ENCODE measurements at regions not wholly inside any gene's neighbourhood (a gene's known extent, or its start where the extent isn't known, plus 50 kb on each side); places are given as distances from the start of the nearest gene placed in this dataset.

DNA sequence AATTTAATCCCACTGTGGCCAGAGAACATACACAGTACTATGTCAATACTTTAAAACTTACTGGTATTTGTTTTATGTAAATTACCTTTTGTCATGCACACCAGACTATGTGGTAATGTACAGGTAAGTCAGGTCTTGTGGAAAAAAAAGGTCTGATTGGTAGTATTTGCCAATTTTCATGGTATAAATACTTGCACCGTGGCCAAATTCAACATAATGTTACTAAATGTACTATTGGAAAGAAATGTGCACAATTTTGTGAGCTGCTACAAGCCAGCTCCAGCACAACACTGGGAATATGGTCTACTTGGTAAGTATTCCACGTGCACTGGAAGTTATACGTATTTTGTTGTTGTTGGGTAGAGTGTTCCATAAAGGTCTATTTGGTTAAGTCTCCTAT lies 392.5 kb downstream of the RPS24 start:
- no peak overlapping the region for H3K4me3 Mint-ChIP-seq
- H3K9me3 Mint-ChIP-seq = peaks cover 17% of the 10 kb centered on the region
- ATAC-seq = no peak

DNA sequence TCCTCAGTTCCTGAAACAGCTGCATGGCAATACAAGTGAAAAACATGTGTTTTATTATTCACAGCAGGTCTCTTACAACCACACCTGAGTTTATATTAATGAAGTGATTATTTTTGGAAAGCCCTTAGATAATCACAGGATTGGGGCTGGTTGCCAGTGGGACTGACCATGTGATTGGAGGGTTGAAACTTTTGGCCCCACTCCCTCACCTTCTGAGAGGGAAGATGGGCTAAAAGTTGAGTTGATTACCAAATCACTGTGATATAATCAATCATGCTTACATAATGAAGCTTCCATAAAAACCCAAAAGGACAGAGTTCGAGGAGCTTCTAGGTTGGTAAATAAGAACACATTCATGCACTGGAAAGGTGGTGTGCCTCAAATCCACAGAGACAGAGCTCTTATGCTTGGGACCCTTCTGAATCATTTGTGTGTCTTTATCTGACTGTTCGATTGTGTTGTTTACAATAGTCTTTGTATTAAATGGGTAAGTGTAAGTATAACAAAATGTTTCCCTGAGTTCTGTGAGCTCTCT lies 393.9 kb downstream of the RPS24 start:
- H3K9me3 Mint-ChIP-seq = peaks cover 17% of the 10 kb centered on the region
- H3K27me3 Mint-ChIP-seq = peaks cover 7% of the 10 kb centered on the region
- ATAC-seq = no peak
- no peak for DNase-seq
- no peaks in the 10 kb centered on the region for H3K4me1 Mint-ChIP-seq
- H3K36me3 Mint-ChIP-seq (ENCODE audit: low read depth) = no peaks in the 10 kb centered on the region
- no peak overlapping the region for H3K4me3 Mint-ChIP-seq
- H3K27ac Mint-ChIP-seq = no peak overlapping the region

More for the DNA sequence above, 392.5 kb downstream of the RPS24 start:
- Mint-ChIP-seq H3K27me3 (peaks cover 7% of the 10 kb centered on the region), H3K36me3 (ENCODE audit: low read depth) (no peaks in the 10 kb centered on the region), H3K4me1 (no peaks in the 10 kb centered on the region), H3K27ac (no peak overlapping the region)
- no peak for DNase-seq

DNA sequence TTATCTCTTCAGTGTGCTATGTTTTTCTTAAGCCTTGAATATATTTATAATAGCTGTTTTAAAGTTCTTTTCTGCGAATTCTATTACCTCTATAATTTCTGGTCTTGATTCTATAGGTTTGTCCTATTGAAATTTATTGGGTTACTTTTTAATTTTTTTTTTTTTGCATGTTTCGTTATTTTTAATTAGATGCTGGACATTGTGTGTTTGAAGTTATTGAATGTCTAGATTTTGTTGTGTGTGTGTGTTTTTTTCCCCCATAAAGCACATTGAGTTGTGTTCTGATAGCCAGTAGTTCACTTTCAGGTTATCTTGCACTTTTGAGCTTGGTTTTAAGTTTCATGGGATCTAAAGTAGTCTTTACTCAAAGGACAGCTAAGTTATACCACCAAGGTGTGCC lies 394.9 kb downstream of the RPS24 start:
- Mint-ChIP-seq H3K27ac (no peak overlapping the region), H3K27me3 (peaks cover 7% of the 10 kb centered on the region), H3K4me1 (no peaks in the 10 kb centered on the region), H3K9me3 (peaks cover 17% of the 10 kb centered on the region), H3K36me3 (ENCODE audit: low read depth) (no peaks in the 10 kb centered on the region), H3K4me3 (no peak overlapping the region)
- DNase-seq (no peak), ATAC-seq (no peak)

DNA sequence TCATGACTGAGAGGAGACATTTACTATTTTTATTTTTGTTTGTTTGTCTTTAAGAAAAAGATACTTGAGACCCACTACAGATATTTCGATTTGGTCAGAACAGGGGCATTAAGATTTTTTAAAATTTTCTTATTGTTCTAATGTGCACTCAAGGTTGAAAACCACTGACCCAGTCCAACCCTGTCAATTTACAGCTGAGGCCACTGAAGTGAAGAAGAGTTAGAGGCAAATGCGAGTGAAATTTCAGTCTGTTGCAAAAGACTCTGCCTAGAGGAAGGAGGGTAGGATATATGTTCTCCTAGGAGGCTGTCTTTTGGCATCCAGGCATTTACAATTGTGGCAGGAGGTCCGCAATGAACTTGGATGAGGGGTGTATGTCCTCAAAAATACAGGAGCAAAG lies 396.3 kb downstream of the RPS24 start:
- Mint-ChIP-seq H3K4me1 (no peaks in the 10 kb centered on the region), H3K27me3 (peaks cover 7% of the 10 kb centered on the region), H3K36me3 (ENCODE audit: low read depth) (no peaks in the 10 kb centered on the region), H3K27ac (no peak overlapping the region), H3K4me3 (no peak overlapping the region), H3K9me3 (peaks cover 17% of the 10 kb centered on the region)
- DNase-seq (no peak), ATAC-seq (no peak)

DNA sequence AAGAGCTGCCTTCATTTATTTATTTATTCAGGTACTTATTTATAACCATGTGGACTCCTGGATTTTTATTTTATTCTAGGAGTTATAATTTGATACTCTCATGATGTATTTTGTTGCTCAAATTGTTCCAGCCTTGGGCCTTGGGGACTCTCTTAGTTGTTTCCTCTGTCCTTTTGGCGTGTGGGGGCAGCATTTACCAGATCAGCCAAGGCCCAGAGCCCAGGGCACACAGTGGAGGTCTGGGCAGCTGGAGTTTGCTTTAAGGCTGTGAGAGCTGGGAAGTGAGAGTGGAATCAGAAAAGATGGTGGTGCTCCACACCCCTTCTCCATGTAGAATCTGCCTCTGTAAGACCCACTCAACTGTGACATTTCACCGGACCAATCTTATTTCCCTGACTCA lies 398.9 kb downstream of the RPS24 start:
- ATAC-seq = no peak
- no peak for DNase-seq
- Mint-ChIP-seq H3K4me3 (no peak overlapping the region), H3K27me3 (peaks cover 7% of the 10 kb centered on the region), H3K36me3 (ENCODE audit: low read depth) (no peaks in the 10 kb centered on the region), H3K9me3 (peaks cover 8% of the 10 kb centered on the region), H3K27ac (no peak overlapping the region), H3K4me1 (no peaks in the 10 kb centered on the region)

DNA sequence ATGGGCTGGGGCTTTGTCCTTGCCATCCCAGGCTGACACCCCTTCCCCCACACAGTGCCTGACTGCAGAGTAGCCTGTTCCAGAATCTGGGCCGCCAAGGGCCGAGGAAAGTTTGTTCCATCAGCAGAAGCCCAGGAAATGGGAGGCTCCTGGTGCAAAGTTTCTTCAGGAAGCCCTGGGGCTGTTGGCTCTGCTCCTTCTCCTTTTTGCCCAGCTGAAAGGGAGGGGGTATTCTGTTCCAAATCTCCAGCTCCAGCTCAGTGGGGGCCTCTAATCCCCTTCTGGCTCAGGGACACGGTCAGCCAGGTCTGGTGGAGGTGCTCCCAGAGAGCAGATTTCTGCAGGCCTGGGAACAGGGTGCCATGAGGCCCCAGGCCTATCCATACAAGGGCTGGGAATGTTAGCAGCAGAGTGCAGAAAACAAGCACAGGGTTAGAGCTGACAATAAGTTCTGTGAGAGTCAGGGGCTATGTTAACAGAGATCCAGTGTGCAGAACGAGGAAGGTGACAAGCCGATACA lies 399.5 kb downstream of the RPS24 start:
- Mint-ChIP-seq H3K4me3 (no peak overlapping the region), H3K4me1 (no peaks in the 10 kb centered on the region), H3K36me3 (ENCODE audit: low read depth) (no peaks in the 10 kb centered on the region), H3K27ac (no peak overlapping the region), H3K9me3 (peaks cover 8% of the 10 kb centered on the region), H3K27me3 (peaks cover 7% of the 10 kb centered on the region)
- DNase-seq (no peak), ATAC-seq (no peak)

DNA sequence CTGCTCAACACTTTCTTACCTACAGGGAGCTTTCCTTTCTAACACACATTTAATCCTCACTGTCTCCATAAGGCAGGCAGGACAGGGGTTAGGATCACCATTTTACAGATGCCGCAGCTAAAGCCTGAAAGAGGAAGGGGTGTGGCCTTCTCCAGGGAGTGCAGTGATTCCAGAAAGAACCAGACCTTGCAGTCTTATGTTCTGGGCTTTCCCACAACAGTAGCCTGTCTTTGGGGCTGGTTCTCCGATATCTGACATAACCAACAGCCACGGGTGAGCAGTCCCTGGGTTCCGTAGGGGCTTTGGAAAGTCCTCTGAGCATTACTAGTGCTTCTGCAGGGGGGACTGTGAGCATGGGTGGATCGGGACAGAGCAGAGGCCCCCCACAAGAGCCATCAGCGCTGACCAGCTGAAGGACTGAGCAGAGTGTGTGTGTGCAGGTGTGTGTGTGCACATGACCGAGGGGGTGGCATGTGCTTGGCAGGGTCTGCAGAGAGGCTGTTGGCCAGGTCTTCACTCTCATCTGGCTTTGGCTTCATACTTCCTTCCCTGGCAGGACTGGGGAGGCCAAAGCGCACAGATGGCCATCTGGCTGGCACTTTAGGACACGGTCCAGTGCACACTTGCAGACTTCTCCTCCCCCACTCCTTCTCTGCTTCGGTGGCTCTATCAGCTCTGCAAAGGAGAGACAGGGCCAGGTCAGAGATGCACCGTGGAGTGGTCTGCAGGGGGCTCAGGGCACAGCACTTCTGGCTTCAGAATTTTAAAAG lies 400.3 kb downstream of the RPS24 start:
- no peak overlapping the region for H3K4me3 Mint-ChIP-seq
- ATAC-seq = no peak
- no peak overlapping the region for H3K27ac Mint-ChIP-seq
- H3K36me3 Mint-ChIP-seq (ENCODE audit: low read depth) = no peaks in the 10 kb centered on the region
- H3K9me3 Mint-ChIP-seq = peaks cover 5% of the 10 kb centered on the region
- H3K27me3 Mint-ChIP-seq = peaks cover 7% of the 10 kb centered on the region
- DNase-seq = no peak
- H3K4me1 Mint-ChIP-seq = no peaks in the 10 kb centered on the region

DNA sequence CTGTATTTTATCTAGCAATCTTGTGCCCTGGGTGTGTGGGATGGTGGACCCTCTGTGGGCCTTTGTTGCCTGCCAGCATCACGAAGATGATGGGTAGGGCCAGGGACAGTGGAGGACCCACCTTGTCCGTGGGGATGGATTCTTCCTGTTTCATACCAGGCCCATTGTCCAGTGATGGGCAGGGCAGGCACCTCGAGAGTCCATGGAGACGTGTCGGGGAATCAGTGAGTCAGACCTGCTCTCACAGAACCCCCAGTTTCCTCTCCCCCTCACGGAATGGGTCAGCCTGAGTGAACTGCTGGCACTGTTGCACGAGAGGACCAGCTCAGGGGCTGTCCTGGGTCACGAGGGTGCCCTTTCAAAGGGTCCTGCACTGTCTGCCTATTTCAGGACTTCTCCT lies 401.2 kb downstream of the RPS24 start:
- Mint-ChIP-seq H3K4me1 (no peaks in the 10 kb centered on the region), H3K36me3 (ENCODE audit: low read depth) (no peaks in the 10 kb centered on the region), H3K4me3 (no peak overlapping the region), H3K9me3 (no peaks in the 10 kb centered on the region), H3K27me3 (peaks cover 5% of the 10 kb centered on the region), H3K27ac (no peak overlapping the region)
- ATAC-seq (no peak), DNase-seq (no peak)

DNA sequence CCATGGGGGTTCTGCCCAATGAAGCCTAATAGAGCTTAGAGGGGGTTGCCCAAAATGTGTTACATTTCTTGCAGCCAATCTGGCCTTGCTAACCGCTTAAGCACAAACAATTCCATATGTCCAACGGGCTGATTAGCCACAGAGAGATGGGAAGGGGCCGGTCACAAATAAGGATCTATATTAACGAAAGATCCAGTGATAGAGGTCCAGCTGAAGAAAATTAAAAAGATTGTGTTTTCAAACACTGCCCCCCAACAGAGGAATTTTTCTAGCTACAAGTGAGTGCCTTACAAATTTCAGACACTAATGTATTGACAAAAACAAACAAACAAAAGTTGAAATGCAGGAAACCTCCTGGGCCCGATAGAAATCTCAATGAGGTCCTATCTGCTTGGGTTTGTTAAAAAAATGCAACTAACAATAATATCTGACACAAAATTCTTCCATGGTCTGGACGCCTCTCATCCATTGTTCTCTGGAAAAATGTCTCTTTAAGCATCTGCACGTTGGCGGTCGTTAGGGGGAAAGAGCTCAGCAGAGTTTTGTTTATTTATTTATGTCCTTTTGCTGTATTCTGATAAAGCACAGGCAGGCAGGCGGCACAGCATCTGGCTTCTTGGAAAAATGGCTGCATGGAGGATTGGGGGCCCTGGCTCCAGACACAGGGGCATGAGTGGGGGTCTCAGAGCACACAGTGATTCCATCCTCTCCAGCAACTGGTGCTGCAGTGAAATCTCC lies 402.0 kb downstream of the RPS24 start:
- H3K9me3 Mint-ChIP-seq = no peaks in the 10 kb centered on the region
- H3K36me3 Mint-ChIP-seq (ENCODE audit: low read depth) = no peaks in the 10 kb centered on the region
- no peaks in the 10 kb centered on the region for H3K4me1 Mint-ChIP-seq
- no peak overlapping the region for H3K27ac Mint-ChIP-seq
- no peak for DNase-seq
- no peak for ATAC-seq
- H3K4me3 Mint-ChIP-seq = no peak overlapping the region
- H3K27me3 Mint-ChIP-seq = peaks cover 4% of the 10 kb centered on the region

DNA sequence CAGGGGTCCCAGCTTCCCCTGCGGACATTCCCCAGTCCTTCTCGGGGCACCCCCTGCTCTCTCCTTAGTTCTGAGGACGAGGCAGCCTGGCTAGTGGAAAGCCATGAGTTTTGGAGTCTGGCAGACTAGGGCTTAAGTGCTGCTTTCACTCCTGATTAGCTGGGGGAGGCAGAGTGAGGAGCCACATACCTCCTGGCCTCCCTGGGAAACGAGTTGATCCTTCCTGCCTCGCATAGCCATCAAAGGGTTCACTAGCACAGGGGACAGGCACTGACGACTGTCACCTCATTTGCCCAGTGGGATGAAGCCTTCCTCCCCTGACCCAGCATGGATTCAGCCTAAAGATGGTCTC lies 402.5 kb downstream of the RPS24 start:
- H3K4me1 Mint-ChIP-seq = no peaks in the 10 kb centered on the region
- no peak overlapping the region for H3K27ac Mint-ChIP-seq
- ATAC-seq (no peak), DNase-seq (no peak)
- no peak overlapping the region for H3K4me3 Mint-ChIP-seq
- peaks cover 3% of the 10 kb centered on the region for H3K27me3 Mint-ChIP-seq
- H3K9me3 Mint-ChIP-seq = no peaks in the 10 kb centered on the region
- no peaks in the 10 kb centered on the region for H3K36me3 Mint-ChIP-seq (ENCODE audit: low read depth)

DNA sequence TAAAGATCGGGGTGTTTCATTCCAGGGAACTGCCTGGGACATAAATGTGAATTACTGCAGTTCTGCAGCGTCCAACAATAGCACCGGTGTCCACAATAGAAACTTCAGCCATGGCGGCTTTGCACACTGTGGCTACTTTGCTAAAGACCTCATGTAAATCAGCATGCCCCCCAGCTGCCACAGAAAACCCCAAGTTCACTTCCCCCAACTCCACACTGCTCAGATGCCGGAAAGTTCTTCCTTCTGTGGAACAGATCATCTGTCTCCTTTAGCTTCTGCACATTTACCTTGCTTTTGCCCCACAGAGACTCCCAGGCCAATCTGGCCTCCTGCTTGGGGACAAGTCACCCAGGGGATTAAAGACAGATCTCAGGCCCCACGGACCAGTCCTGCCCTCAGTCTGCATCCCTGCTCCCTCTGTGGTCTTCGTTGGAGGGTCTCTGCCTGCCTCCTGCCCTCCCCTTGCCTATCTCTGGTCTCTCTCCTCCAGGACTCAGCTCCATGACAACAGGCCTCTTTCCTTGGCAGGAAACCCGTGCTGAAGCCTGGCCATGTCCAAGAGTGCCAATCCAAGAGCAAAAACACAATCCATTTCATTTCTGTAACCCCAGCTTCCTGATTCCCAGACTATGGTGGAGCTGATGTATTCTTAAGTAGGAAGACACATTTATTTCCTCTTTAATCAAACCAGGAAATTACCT lies 403.2 kb downstream of the RPS24 start:
- no peaks in the 10 kb centered on the region for H3K9me3 Mint-ChIP-seq
- no peak for ATAC-seq
- DNase-seq = no peak
- H3K27ac Mint-ChIP-seq = no peak overlapping the region
- no peaks in the 10 kb centered on the region for H3K4me1 Mint-ChIP-seq
- no peaks in the 10 kb centered on the region for H3K36me3 Mint-ChIP-seq (ENCODE audit: low read depth)
- H3K27me3 Mint-ChIP-seq = peaks cover 3% of the 10 kb centered on the region
- no peak overlapping the region for H3K4me3 Mint-ChIP-seq

DNA sequence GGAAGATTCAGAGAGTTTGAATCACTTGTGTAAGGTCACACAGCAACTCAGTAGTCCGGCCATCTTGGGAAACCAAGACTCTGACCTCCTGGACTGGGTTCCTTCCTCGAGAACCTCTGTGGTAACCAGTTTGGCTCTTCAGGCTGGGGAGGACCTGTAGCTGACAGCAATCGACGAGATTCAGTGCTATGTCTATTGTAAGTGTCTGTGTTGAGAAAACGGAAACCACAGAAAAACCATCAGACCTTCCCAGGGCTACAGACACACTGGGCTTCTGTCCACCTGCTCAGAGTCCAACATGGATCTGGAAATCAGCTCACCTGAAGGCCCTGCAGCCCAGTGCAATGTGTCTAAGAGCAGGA lies 403.7 kb downstream of the RPS24 start:
- no peak overlapping the region for H3K27ac Mint-ChIP-seq
- H3K4me1 Mint-ChIP-seq = no peaks in the 10 kb centered on the region
- no peaks in the 10 kb centered on the region for H3K36me3 Mint-ChIP-seq (ENCODE audit: low read depth)
- H3K27me3 Mint-ChIP-seq = peaks cover 3% of the 10 kb centered on the region
- no peak for ATAC-seq
- no peaks in the 10 kb centered on the region for H3K9me3 Mint-ChIP-seq
- no peak overlapping the region for H3K4me3 Mint-ChIP-seq
- DNase-seq = no peak

DNA sequence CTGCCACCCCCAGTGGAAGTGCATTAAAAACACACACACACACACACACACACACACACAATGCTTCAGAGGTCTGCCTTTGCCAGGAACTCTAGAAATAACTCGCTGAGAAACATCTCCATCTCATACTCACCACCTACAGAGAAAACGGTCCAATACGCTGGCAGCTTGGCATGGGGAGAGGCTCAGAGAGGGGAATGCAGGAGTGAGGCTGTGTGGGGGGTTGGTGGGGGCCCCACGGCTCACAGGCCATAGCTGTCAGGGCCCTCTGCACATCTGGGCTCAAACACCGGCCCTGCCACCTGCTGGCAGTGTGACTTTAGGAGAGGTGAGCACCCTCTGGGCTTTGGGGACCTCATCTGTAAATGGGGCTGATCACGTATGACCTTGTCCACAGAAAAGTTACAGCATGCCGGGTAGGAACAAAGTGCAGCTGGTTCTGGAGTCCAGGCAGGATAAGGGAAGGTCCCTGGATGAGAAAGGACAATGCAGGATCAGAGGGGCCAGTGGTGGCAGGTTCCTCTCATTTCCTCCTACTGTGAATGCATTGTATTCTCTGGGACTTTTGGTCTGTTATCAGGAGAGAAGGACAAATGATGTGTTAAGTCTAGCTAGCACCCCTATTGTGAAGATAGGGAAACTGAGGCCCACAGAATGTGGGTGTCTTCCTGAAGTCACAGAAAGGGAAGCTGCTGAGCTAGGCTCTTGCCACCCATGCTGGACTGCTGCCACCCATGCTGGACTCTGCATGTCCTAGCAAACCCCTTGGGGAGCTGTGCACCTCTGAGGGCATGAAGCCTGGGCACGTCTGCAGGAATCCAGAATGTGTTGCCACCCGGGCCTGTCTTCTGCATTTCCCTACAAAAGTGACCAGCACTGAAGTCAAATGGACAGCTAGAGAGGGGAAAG lies 404.6 kb downstream of the RPS24 start:
- Mint-ChIP-seq H3K4me1 (no peaks in the 10 kb centered on the region), H3K27me3 (peaks cover 3% of the 10 kb centered on the region), H3K36me3 (ENCODE audit: low read depth) (no peaks in the 10 kb centered on the region), H3K9me3 (no peaks in the 10 kb centered on the region), H3K27ac (no peak overlapping the region), H3K4me3 (no peak overlapping the region)
- no peak for DNase-seq
- ATAC-seq = peak; percentile 38

All from activated naive CD8-positive, alpha-beta T cell treated with anti-CD3 and anti-CD28 coated beads, Interleukin-2, amount 50 U/mL, for 24 hours (primary cell).